Spleen (tissue), 7 donors: ENCODE measurements at regions not wholly inside any gene's neighbourhood (a gene's known extent, or its start where the extent isn't known, plus 50 kb on each side); places are given as distances from the start of the nearest gene placed in this dataset.

ENCODE experiments used
- POLR2A ChIP-seq, 3 donors: fragments of 450-650 bp; IDR thresholded peaks; one replicate each; pipeline ENCODE4 v1.5.1; 2017; ENCODE audit warnings: antibody characterized with exemption in 3 of 3, mild to moderate bottlenecking in 1 of 3
- TF ChIP-seq, protein P1 (sequence below), 11 experiments: fragments of 200-600 bp in 7 of 11; fragments of 450-650 bp in 4 of 11; sonication (generic) in 4 of 11; IDR thresholded peaks in 8 of 11; conservative IDR thresholded peaks in 3 of 11; 1 replicate in 7 of 11; 2 replicates in 4 of 11; pipeline versions ENCODE4 v1.4.0 to v1.8.0; 2016 to 2021; ENCODE audit warnings: antibody characterized with exemption in 11 of 11, inconsistent platforms in 4 of 11, mild to moderate bottlenecking in 1 of 11
- donor health status: DM: no; HTN: no; CAD: no; lungs with moderate emphysema.
- donor health status: DM: no; HTN: no; CAD: no.
- donor health status: DM: no; HTN: no; CAD: no.

DNA sequence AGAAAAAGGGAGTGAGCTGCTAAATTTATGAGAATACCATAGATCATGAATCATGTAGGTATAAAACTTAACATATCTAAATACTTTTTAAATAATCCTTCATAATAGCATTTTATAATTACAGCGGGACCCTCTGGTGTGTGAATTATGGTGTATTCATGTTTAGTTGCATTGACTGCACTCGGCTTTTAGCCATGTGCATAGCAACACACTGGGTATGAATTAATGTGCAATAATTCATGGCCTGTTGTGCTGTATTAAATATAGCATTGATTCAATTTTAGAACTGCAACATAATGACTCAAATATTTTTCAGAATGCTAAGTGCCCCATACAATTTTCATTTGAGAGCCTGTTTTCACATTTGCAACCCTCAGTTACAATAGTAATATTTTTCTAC lies 249.6 kb upstream of the G2E3 start:
- TF ChIP-seq, protein P1, sequence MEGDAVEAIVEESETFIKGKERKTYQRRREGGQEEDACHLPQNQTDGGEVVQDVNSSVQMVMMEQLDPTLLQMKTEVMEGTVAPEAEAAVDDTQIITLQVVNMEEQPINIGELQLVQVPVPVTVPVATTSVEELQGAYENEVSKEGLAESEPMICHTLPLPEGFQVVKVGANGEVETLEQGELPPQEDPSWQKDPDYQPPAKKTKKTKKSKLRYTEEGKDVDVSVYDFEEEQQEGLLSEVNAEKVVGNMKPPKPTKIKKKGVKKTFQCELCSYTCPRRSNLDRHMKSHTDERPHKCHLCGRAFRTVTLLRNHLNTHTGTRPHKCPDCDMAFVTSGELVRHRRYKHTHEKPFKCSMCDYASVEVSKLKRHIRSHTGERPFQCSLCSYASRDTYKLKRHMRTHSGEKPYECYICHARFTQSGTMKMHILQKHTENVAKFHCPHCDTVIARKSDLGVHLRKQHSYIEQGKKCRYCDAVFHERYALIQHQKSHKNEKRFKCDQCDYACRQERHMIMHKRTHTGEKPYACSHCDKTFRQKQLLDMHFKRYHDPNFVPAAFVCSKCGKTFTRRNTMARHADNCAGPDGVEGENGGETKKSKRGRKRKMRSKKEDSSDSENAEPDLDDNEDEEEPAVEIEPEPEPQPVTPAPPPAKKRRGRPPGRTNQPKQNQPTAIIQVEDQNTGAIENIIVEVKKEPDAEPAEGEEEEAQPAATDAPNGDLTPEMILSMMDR (IDR thresholded peaks at IDR 0.05 in 8 of 11, conservative IDR thresholded peaks at IDR 0.05 in 3 of 11) = no peak
- TF ChIP-seq POLR2A (IDR thresholded peaks at IDR 0.05) = no peak
